Activated effector memory CD4-positive, alpha-beta T cell treated with anti-CD3 and anti-CD28 coated beads, Interleukin-2, amount 50 U/mL, for 16 hours (primary cell): ENCODE measurements at regions not wholly inside any gene's neighbourhood (a gene's known extent, or its start where the extent isn't known, plus 50 kb on each side); places are given as distances from the start of the nearest gene placed in this dataset.

Source experiments
- DNase-seq: peaks from one replicate; pipeline ENCODE4 v3.0.0-alpha.2; 2020

DNA sequence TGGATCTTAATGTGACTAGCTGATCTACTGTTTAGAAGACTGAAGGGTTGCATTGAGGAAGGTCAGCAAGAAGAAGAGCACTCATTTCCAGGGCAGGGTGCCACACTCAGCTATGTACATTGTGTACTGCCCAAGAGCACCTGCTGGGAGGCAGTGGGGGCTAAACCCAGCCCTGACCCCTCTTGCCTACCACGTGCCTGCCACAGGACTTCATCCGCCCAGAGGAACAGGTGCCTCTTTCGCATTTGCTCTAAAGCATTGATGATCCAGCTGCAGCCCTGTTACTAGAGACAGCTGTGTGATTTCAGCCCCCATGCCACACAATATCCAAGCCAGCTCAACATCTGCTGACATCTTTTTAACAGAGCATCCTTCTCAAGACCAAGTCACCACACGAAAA is 341.8 kb downstream of the LMX1A start:
- no peak for DNase-seq

- DNase-seq = no peak
These were observed 344.5 kb downstream of the LMX1A start for GRCh38 chr1:165011991-165012531.

- no peak for DNase-seq
These were observed 345.3 kb downstream of the LMX1A start for GRCh38 chr1:165011186-165011585.

DNA sequence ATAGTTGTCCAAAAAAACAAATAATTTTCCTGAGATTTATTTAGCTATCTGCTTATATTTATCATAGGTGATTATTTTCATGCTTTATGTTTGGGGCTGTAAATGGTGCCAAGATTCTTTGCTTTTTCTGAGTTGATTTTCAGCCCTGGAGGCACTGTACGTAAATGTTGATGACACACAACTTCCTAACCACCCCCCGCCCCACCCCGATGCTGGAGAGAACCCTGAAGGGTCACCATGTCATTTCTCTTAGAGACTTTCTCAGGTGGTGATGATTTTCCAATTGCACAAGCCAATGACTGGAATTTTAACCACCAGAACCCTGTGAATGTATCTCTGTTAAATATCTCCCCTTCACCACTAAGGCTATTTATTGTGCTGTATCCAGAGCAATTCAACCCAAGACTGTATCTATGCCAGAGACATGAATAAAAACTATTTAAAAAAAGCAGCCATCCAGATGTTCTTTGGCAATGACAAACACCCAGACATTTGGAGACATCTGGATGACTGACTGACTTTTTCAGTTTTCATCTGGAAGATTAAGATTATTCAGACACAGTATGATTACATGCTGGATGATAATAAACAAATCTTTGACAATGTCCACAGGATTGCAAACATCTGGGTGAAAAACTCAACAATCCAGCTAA is 346.0 kb downstream of the LMX1A start:
- no peak for DNase-seq

- no peak for DNase-seq
These were observed 349.7 kb downstream of the LMX1A start for GRCh38 chr1:165006831-165007230.

DNA sequence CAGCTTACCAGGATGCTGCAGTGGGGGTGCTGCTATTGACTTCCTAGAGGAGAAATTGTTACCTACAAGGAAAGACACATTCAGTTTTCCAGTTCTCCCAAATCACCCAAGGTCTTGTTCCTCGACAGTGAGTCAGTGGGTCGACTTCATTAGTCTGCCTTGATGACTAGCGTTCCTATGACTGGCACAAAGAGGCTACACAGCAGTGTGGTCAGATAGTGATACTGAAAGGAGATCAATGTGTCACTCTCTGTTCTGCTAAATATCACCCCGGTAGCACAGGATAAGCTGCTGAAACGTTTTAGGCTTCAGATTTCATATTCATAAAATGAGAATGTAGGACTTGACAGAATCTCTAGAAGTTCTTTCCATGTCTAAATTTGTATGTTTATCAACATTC is 357.4 kb downstream of the LMX1A start:
- DNase-seq = no peak

- no peak for DNase-seq
These were observed 364.7 kb downstream of the LMX1A start for GRCh38 chr1:164991763-164992314.

DNA sequence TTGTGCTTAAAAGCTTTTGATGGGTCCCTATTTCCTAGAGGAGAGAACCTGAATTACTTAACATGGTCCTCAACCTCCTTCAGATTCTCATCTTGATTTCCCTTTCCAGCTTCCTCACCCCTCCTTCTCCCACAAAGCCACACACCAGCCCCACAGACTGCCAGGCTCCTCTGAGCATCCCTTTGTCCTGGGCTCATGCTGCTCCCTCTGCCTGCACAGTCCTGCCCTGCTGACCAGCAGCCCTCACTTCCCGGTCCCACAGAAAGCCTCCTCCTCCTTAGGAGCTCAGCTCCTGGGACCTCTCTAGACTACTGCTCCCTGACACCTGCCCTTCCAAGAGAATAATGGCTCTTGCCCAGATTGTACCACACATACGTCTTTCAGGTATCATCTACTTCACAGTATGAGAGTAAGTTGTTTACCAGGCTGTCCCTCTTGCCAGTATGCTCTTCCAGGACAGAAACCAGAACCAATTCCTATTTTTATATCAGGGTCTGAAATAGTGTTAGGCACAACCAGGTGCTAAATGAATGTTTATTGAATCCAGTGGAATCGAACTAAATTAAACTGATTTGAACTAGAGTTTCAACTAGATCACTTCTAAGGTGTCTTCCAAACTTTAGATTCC is 373.4 kb downstream of the LMX1A start:
- DNase-seq = no peak

GRCh38 chr1:164982545-164982944 is 374.0 kb downstream of the LMX1A start:
- DNase-seq = no peak

GRCh38 chr1:164977561-164977960 is 379.0 kb downstream of the LMX1A start:
- no peak for DNase-seq

GRCh38 chr1:164971921-164972415 is 384.5 kb downstream of the LMX1A start:
- no peak for DNase-seq

DNA sequence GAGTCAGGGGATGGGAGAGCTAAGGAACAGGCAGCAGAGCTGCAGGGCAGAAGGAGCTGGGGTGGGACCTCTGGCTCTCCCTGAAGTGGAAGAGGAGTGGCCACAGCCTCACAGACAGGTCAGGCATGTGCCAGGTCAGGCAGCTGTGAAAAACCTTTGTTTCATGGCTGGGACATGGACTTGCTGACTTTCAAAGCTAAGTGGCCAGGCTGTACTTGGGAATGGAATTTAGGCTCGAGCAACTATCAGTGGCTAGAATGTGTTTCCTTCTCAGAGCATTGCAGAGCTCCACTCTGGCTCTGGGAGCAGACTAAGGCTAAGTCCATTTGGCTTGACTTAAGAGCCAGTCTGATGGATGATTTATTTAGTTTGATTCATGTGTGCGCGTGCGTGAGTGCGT is 385.1 kb downstream of the LMX1A start:
- no peak for DNase-seq

DNA sequence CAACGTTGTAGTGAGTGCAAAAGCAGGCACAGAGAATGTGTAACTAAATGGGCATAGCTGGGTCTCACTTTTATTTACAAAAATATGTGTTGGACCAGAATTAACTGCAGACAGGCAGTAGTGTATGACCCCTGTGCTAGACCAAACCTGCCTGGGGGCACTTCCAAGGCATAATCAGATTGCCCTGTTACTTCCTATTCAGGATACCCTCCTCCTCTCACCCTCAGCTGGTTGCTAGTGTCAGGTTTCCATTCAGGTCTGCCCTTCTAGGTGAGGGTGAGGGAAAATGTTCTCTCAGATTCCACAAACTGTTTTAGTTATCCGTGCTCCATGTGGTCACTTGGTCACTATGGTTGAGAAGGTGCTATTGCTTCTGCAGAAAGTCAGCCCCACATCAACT is 387.3 kb downstream of the LMX1A start:
- DNase-seq = no peak

GRCh38 chr1:164967300-164967699 is 389.2 kb downstream of the LMX1A start:
- DNase-seq = no peak

DNA sequence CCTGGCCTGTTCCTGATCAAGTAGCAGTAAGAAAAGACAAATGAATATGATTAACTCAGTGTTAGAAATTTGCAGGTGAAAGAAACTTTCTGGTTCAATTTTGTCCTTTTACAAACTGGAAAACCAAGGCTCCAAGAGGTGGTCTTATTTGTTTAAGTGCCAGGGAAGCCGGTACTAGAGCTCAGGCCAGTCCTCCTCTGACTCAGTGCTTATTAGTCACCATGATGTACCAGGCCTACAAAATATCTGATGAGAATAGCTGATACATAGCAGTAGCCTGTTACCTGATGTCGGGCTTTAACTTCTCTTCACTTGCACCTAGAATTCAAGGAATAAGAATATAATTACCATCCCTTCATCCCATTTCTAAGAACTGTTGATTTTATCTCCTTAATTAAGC is 394.8 kb downstream of the LMX1A start:
- DNase-seq = no peak

- DNase-seq = no peak
These were observed 397.3 kb downstream of the LMX1A start for GRCh38 chr1:164958982-164959768.

GRCh38 chr1:164953815-164954214 is 394.8 kb downstream of the PBX1 start:
- no peak for DNase-seq

- no peak for DNase-seq
These were observed 394.1 kb downstream of the PBX1 start for GRCh38 chr1:164953098-164953497.

DNA sequence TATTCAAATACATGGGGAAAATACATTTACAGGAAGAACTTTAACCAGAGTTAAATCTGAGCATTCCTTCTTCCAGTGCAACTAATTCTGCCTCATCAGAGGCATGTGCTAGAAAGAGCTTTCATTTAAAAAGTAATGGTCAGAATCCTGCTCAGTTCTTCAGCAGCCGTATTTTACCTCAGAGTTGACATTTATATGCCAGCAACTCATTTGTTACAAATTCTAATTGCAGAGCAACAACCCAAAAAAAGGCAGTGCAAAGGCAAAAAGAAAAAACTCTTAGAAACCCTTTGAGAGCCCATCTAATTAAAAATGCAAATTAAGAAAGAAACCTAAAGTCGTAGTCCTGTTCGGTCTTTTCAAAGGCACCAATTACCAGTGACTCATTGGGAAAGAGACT is 392.5 kb downstream of the PBX1 start:
- no peak for DNase-seq

DNA sequence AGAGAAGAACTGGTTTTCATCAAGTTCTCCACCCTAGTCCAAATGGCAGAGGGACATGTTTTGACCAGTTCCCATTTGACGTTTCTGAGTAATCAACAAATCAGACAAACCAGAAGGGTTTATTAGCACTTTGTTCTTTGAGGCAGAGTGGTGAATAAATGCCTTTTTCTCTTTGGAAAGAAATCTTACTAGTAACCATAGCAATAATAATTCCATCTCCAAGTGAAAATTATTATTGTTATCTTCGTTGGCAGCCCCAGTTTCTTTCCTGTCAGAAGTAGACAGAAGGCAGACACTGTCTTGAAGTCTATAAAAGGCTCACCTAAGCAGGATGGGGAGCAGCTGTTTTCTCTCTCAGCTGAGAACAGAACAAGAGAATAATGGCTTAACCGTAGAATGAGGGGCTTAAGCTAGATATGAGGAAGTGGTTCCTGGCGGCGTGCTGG is 391.6 kb downstream of the PBX1 start:
- no peak for DNase-seq

DNA sequence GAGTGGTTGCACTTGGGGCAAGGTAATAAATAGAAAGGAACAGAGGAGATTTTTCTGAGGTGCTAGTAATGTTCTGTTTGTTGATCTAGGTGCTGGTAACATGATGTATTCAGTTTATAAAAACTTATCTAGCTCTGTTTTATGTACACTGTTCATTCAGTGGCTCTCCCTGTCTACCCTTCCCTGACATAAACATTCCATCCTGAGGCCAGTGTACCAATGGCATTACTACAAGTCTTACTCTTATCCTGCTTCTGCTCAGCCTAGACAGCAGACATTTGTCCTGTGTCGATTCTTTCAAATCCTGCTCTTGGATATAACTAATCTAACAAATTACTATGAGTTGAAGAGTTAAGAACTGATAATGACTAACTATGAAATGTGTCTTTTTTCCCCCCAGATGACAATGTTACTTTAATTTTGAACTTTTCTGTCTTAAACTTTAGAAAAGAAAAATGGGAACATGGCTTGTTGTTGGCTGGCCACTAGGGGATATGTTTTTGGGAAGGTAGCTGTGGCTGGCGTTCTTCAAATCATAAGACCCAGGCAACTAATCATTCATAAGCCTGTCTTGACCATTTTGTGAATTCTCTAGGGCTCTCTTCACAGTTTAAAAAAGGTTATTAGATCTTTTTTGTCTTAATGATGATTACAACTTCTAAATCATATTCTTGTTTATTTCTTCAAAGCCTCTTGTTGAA is 390.9 kb downstream of the PBX1 start:
- DNase-seq = no peak

- no peak for DNase-seq
These were observed 389.1 kb downstream of the PBX1 start for GRCh38 chr1:164948101-164948500.

DNA sequence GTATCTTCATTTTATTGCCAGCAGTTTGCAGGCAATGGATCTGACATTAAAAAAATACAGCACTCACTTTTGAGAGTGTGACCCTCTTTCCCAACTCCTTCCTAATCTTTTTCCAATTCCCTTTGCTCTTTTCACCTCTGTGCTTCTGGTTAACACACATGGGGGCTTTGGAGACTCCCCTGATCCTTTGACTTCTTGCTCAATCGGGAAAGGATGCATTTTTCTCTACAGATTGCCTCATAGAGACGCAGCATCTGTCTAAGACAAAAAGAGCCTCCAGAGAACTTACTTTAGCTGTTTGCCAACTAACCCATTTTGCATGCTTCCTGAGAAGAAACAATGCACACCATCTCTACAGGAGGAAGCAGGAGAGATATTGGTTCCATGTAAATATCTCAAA is 378.3 kb downstream of the PBX1 start:
- DNase-seq = no peak
